GM10266 (cell line): ENCODE measurements at regions not wholly inside any gene's neighbourhood (a gene's known extent, or its start where the extent isn't known, plus 50 kb on each side); places are given as distances from the start of the nearest gene placed in this dataset.

ENCODE experiments used
- DNase-seq: peaks from one replicate; pipeline ENCODE4 v3.0.0; 2012; ENCODE audit errors: extremely low spot score
- CTCF ChIP-seq: IDR thresholded peaks from 2 replicates; pipeline ENCODE4 v1.5.1; 2012; ENCODE audit warnings: mild to moderate bottlenecking, low read depth; ENCODE audit not compliant: control insufficient read depth, insufficient read depth; ENCODE audit errors: missing control alignments

- TF ChIP-seq CTCF: no peak
Measured at GRCh38 chr7:15123901-15124300, 221.3 kb upstream of the DGKB start.

GRCh38 chr7:15113752-15114151, 211.2 kb upstream of the DGKB start:
- no peak for DNase-seq
- TF ChIP-seq CTCF: no peak

More at GRCh38 chr7:15123901-15124300, 221.3 kb upstream of the DGKB start:
- DNase-seq: no peak

GRCh38 chr7:15105711-15106110, 203.2 kb upstream of the DGKB start:
- TF ChIP-seq CTCF: no peak
- DNase-seq: no peak

GRCh38 chr7:15104411-15105092, 202.0 kb upstream of the DGKB start:
- DNase-seq: no peak
- no peak for TF ChIP-seq CTCF

- DNase-seq: no peak
Measured at GRCh38 chr7:15099074-15099473, 196.5 kb upstream of the DGKB start.

GRCh38 chr7:15096853-15097252, 194.3 kb upstream of the DGKB start:
- TF ChIP-seq CTCF: no peak
- no peak for DNase-seq

More at GRCh38 chr7:15099074-15099473, 196.5 kb upstream of the DGKB start:
- TF ChIP-seq CTCF: no peak

GRCh38 chr7:15094989-15095388, 192.4 kb upstream of the DGKB start:
- DNase-seq: no peak
- TF ChIP-seq CTCF: no peak
